Neutrophil (primary cell): ENCODE measurements at regions not wholly inside any gene's neighbourhood (a gene's known extent, or its start where the extent isn't known, plus 50 kb on each side); places are given as distances from the start of the nearest gene placed in this dataset.

ENCODE experiments used
- H3K27ac ChIP-seq: fragments of 200-600 bp; sonication (generic); 2 replicates; pipeline ENCODE4 v1.5.1; 2016; ENCODE audit warnings: mild to moderate bottlenecking, moderate library complexity
- H3K27me3 ChIP-seq: fragments of 200-600 bp; sonication (generic); 2 replicates; pipeline ENCODE4 v1.6.0; 2016; ENCODE audit warnings: mild to moderate bottlenecking
- H3K36me3 ChIP-seq: fragments of 200-600 bp; sonication (generic); 2 replicates; pipeline ENCODE4 v1.5.1; 2017
- H3K4me1 ChIP-seq, 2 experiments: fragments of 200-600 bp in 1 of 2; sonication (generic) in 1 of 2; 1 replicate in 1 of 2; 2 replicates in 1 of 2; pipeline versions ENCODE4 v1.5.1 to v1.6.1; 2013 to 2016; ENCODE audit warnings: low read depth in 1 of 2, low read length in 1 of 2, mild to moderate bottlenecking in 1 of 2, moderate library complexity in 1 of 2; ENCODE audit not compliant: control insufficient read depth in 1 of 2, insufficient read depth in 1 of 2
- H3K4me3 ChIP-seq, 2 experiments: fragments of 200-600 bp in 1 of 2; sonication (generic) in 1 of 2; 1 replicate in 1 of 2; 2 replicates in 1 of 2; pipeline ENCODE4 v1.5.1; 2013 to 2016; ENCODE audit warnings: low read depth in 1 of 2, low read length in 1 of 2, mild to moderate bottlenecking in 1 of 2, moderate library complexity in 1 of 2
- H3K9me3 ChIP-seq: fragments of 200-600 bp; sonication (generic); 2 replicates; pipeline ENCODE4 v1.5.1; 2016
- TF ChIP-seq, protein P1 (sequence below): fragments of 200-600 bp; sonication (generic); IDR thresholded peaks from 2 replicates; pipeline ENCODE4 v1.5.1; 2016; ENCODE audit warnings: antibody characterized with exemption

DNA sequence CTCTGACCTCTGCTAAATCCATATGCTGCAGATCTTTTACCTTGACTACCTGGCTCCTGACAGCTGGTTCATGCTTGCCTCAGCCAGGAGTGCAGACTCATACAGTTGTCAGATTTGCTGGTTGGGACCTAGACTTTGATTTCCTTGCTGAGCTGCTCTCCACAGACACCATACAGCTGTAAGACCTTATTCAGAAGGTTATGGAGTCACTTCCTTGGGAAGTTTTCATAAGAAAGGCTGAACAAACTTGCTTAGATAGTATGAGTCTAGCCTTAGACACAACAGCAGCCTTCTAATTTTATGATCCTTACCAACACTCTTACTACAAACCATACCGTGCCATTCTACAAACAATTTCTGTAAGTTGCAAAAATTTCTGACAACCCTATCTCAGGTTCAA lies 102.9 kb downstream of the EDN1 start:
- Histone ChIP-seq H3K4me3 (no peak overlapping the region), H3K36me3 (no peaks in the 10 kb centered on the region), H3K27me3 (no peaks in the 10 kb centered on the region), H3K4me1 (no peaks in the 10 kb centered on the region), H3K9me3 (no peaks in the 10 kb centered on the region), H3K27ac (no peak overlapping the region)
- TF ChIP-seq, protein P1, sequence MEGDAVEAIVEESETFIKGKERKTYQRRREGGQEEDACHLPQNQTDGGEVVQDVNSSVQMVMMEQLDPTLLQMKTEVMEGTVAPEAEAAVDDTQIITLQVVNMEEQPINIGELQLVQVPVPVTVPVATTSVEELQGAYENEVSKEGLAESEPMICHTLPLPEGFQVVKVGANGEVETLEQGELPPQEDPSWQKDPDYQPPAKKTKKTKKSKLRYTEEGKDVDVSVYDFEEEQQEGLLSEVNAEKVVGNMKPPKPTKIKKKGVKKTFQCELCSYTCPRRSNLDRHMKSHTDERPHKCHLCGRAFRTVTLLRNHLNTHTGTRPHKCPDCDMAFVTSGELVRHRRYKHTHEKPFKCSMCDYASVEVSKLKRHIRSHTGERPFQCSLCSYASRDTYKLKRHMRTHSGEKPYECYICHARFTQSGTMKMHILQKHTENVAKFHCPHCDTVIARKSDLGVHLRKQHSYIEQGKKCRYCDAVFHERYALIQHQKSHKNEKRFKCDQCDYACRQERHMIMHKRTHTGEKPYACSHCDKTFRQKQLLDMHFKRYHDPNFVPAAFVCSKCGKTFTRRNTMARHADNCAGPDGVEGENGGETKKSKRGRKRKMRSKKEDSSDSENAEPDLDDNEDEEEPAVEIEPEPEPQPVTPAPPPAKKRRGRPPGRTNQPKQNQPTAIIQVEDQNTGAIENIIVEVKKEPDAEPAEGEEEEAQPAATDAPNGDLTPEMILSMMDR = no peak

DNA sequence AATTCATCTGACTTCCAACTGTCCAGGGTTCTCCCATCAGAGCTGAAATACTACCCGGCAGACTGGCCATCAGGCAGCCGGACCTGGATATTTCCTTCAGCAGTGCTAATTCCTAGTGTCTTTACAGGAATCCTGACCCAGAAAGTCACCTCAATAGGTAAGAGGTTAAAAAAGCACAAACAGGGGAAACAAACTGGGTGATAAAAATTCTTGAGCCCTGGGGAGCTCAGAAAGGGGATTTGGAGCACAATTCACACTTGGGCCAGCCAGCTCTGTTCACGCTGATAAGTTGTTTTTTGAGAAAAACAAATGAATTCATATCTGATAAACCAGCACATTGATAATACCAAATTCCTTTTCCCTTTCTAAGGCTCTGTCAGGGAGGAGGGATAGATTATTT lies 104.0 kb downstream of the EDN1 start:
- Histone ChIP-seq H3K27ac (no peak overlapping the region), H3K36me3 (no peaks in the 10 kb centered on the region), H3K27me3 (no peaks in the 10 kb centered on the region), H3K4me1 (no peaks in the 10 kb centered on the region), H3K9me3 (no peaks in the 10 kb centered on the region), H3K4me3 (no peak overlapping the region)
- TF ChIP-seq, protein P1 = no peak

DNA sequence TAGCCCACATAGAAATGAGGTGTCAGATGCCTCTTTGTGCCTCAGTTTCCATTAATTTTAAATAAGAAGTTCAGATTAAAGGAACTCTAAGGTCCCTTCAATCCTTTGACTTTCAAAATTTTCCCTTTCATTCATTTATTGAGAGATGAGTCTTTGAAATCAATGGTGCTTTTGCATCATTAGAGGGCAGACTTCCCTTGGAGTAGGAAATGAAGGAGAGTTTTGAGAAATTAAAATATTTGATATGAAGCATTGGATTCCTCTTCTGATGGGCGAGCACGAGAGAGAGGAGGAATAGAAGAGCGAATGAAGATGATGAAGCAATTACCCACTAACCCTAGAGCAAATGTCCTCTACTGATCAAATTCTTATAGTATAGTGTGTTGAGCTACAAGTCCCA lies 105.7 kb downstream of the EDN1 start:
- TF ChIP-seq, protein P1 = no peak
- Histone ChIP-seq H3K4me3 (no peak overlapping the region), H3K27ac (no peak overlapping the region), H3K9me3 (no peaks in the 10 kb centered on the region), H3K27me3 (no peaks in the 10 kb centered on the region), H3K4me1 (no peaks in the 10 kb centered on the region), H3K36me3 (no peaks in the 10 kb centered on the region)

DNA sequence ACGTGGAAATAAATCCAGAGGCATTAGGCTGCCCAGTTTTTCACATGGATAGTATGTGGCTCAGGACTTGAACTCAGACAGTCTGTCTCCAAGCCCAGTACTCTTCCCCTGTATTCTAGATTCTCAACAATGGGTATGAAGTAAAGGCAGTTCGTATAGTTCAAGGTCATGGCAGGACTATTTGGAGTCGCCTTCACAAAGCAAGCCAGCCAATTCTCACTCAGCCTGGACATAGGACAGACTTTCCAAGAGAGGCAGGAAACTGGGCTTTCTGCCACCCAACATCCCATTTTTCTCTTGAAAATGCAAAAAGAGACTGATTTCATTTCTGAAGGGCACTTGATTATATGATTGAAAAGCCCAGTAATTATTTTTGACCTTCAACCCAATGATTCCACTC lies 111.0 kb downstream of the EDN1 start:
- Histone ChIP-seq H3K36me3 (no peaks in the 10 kb centered on the region), H3K4me1 (no peaks in the 10 kb centered on the region), H3K27ac (no peak overlapping the region), H3K27me3 (no peaks in the 10 kb centered on the region), H3K4me3 (no peak overlapping the region), H3K9me3 (no peaks in the 10 kb centered on the region)
- TF ChIP-seq, protein P1 = no peak

DNA sequence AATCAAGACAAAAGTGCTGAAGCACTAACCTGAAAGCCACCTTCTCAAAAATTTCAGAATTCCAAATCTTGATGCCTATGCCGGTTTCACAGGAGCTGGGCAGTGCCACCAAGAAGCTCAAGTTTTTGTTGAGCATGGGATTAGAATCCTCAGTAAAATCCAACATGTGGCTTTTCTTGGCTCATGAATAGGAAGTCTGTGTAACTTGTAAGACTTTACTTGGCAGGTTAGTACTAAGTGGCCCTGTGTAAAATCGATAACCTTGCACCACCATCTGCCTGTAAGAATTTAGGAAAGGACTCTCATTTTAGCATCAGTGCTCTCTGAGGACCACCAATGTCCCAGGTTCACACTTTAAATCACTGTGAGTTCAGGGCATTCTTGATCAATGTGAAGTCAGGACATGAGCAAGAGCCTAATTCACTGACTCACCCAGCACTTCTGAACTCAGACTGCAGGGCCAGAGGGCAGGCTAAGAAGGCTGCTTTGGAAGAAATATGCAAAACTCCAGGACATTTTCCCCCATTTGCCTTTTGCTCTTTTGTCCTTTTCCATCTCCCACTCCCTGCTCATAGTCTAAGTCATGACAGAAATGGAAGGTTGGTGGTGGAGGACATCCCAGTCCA lies 113.2 kb downstream of the EDN1 start:
- Histone ChIP-seq H3K27ac (no peak overlapping the region), H3K9me3 (no peaks in the 10 kb centered on the region), H3K27me3 (no peaks in the 10 kb centered on the region), H3K4me1 (no peaks in the 10 kb centered on the region), H3K36me3 (no peaks in the 10 kb centered on the region), H3K4me3 (no peak overlapping the region)
- TF ChIP-seq, protein P1 = no peak
